PC-9 (cell line): ENCODE measurements at regions not wholly inside any gene's neighbourhood (a gene's known extent, or its start where the extent isn't known, plus 50 kb on each side); places are given as distances from the start of the nearest gene placed in this dataset.

Experiments
- BruUV-seq: library from RNA; stranded (reverse); fragments of 400-500 nt; replicated peaks from 2 replicates; lab custom pipeline; 2021; lab: Mats Ljungman, UMichigan
- CTCF ChIA-PET: fragments of 300-600 bp; sonication (Branson Sonifier 250); formaldehyde crosslinking; loops from one replicate; lab custom pipeline; 2022; ENCODE audit warnings: antibody characterized with exemption; lab: Charles Lee
- POLR2A ChIA-PET: fragments of 300-600 bp; sonication (Branson Sonifier 250); formaldehyde crosslinking; loops from one replicate; lab custom pipeline; 2022; ENCODE audit warnings: antibody characterized with exemption; ENCODE audit not compliant: unreplicated experiment; lab: Charles Lee
- DNase-seq, 2 experiments: peaks; one replicate each; pipeline versions ENCODE4 v3.0.0 to v3.0.0-alpha.2; 2015 to 2022; ENCODE audit warnings: mixed read lengths in 1 of 2
- H2AFZ ChIP-seq: fragments of 200-600 bp; sonication (generic); 2 replicates; pipeline ENCODE4 v1.8.1; 2017; ENCODE audit warnings: antibody characterized with exemption
- H3F3A ChIP-seq: fragments of 200-600 bp; sonication (generic); 2 replicates; pipeline ENCODE4 v1.8.1; 2017; ENCODE audit warnings: antibody characterized with exemption, mild to moderate bottlenecking, low read depth; ENCODE audit not compliant: insufficient read depth
- H3K27ac ChIP-seq: fragments of 200-600 bp; sonication (generic); 2 replicates; pipeline ENCODE4 v1.6.1; 2016; ENCODE audit warnings: mixed run types
- H3K27me3 ChIP-seq: fragments of 200-600 bp; sonication (generic); 2 replicates; pipeline ENCODE4 v1.6.1; 2016; ENCODE audit warnings: low read depth, mixed run types; ENCODE audit not compliant: insufficient read depth
- H3K36me3 ChIP-seq: fragments of 200-600 bp; sonication (generic); 2 replicates; pipeline ENCODE4 v1.6.1; 2016; ENCODE audit warnings: low read depth, mixed run types
- H3K4me1 ChIP-seq: fragments of 200-600 bp; sonication (generic); replicated peaks from 2 replicates; pipeline ENCODE4 v1.6.1; 2016; ENCODE audit warnings: mixed run types; ENCODE audit not compliant: insufficient read depth
- H3K4me2 ChIP-seq: fragments of 200-600 bp; sonication (generic); 2 replicates; pipeline ENCODE4 v1.6.1; 2017; ENCODE audit warnings: mixed run types
- H3K4me3 ChIP-seq: fragments of 200-600 bp; sonication (generic); 2 replicates; pipeline ENCODE4 v1.6.1; 2016; ENCODE audit warnings: mixed run types
- H3K79me2 ChIP-seq: fragments of 200-600 bp; sonication (generic); 2 replicates; pipeline ENCODE4 v1.6.1; 2017; ENCODE audit warnings: low read depth, mixed run types
- H3K9me2 ChIP-seq: fragments of 200-600 bp; sonication (generic); 2 replicates; pipeline ENCODE4 v1.8.1; 2017; ENCODE audit warnings: mild to moderate bottlenecking; ENCODE audit not compliant: insufficient read depth
- H3K9me3 ChIP-seq: fragments of 200-600 bp; sonication (generic); 2 replicates; pipeline ENCODE4 v1.8.1; 2016; ENCODE audit warnings: low read depth; ENCODE audit not compliant: insufficient read depth
- H4K20me1 ChIP-seq: fragments of 200-600 bp; sonication (generic); 2 replicates; pipeline ENCODE4 v1.8.1; 2017; ENCODE audit not compliant: insufficient read depth
- EZH2 ChIP-seq: fragments of 200-600 bp; sonication (generic); IDR thresholded peaks from 2 replicates; pipeline ENCODE4 v1.8.0; 2017; ENCODE audit warnings: antibody characterized with exemption, low read depth
- intact Hi-C: fragments of 100-400 bp; cut with micrococcal nuclease; formaldehyde crosslinking; loops from one replicate; pipeline ENCODE4 v1.10.0; 2022; ENCODE audit not compliant: unreplicated experiment
- TF ChIP-seq, protein P1 (sequence below): fragments of 200-600 bp; sonication (generic); conservative IDR thresholded peaks from 2 replicates; pipeline ENCODE4 v1.6.1; 2017; ENCODE audit warnings: mixed run types, antibody characterized with exemption, mild to moderate bottlenecking, moderate library complexity

- POLR2A ChIA-PET = no interaction called here
- Histone ChIP-seq H2AFZ (no peak overlapping the region), H3K4me2 (no peak overlapping the region), H3F3A (no peaks in the 10 kb centered on the region), H3K27me3 (no peaks in the 10 kb centered on the region), H3K27ac (no peak overlapping the region), H3K4me1 (peaks cover 20% of the 10 kb centered on the region), H4K20me1 (no peaks in the 10 kb centered on the region), H3K9me2 (no peaks in the 10 kb centered on the region), H3K4me3 (no peak overlapping the region), H3K9me3 (no peaks in the 10 kb centered on the region), H3K79me2 (no peaks in the 10 kb centered on the region), H3K36me3 (no peaks in the 10 kb centered on the region)
- no TSS peak for BruUV-seq
- TF ChIP-seq, protein P1, sequence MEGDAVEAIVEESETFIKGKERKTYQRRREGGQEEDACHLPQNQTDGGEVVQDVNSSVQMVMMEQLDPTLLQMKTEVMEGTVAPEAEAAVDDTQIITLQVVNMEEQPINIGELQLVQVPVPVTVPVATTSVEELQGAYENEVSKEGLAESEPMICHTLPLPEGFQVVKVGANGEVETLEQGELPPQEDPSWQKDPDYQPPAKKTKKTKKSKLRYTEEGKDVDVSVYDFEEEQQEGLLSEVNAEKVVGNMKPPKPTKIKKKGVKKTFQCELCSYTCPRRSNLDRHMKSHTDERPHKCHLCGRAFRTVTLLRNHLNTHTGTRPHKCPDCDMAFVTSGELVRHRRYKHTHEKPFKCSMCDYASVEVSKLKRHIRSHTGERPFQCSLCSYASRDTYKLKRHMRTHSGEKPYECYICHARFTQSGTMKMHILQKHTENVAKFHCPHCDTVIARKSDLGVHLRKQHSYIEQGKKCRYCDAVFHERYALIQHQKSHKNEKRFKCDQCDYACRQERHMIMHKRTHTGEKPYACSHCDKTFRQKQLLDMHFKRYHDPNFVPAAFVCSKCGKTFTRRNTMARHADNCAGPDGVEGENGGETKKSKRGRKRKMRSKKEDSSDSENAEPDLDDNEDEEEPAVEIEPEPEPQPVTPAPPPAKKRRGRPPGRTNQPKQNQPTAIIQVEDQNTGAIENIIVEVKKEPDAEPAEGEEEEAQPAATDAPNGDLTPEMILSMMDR = no peak
- TF ChIP-seq EZH2 = no peak
- intact Hi-C loops = loop anchor here (5.0 kb wide), 1 partner anchor 492 kb away; no protein-coding TSS in a partner anchor
- CTCF ChIA-PET = no interaction called here
- no peak for DNase-seq
These were observed 458.8 kb upstream of the ZNF462 start for GRCh38 chr9:106404137-106404536.

GRCh38 chr9:106405871-106406435 lies 457.0 kb upstream of the ZNF462 start:
- Histone ChIP-seq H3F3A (no peaks in the 10 kb centered on the region), H2AFZ (no peak overlapping the region), H3K4me3 (no peak overlapping the region), H3K9me3 (no peaks in the 10 kb centered on the region), H4K20me1 (no peaks in the 10 kb centered on the region), H3K27me3 (no peaks in the 10 kb centered on the region), H3K9me2 (no peaks in the 10 kb centered on the region), H3K27ac (no peak overlapping the region), H3K4me1 (peaks cover 20% of the 10 kb centered on the region), H3K4me2 (no peak overlapping the region), H3K36me3 (no peaks in the 10 kb centered on the region), H3K79me2 (no peaks in the 10 kb centered on the region)
- TF ChIP-seq, protein P1 = no peak
- no peak for TF ChIP-seq EZH2
- POLR2A ChIA-PET = no interaction called here
- no TSS peak for BruUV-seq
- intact Hi-C loops = no loop called here
- CTCF ChIA-PET = no interaction called here
- no peak for DNase-seq

DNA sequence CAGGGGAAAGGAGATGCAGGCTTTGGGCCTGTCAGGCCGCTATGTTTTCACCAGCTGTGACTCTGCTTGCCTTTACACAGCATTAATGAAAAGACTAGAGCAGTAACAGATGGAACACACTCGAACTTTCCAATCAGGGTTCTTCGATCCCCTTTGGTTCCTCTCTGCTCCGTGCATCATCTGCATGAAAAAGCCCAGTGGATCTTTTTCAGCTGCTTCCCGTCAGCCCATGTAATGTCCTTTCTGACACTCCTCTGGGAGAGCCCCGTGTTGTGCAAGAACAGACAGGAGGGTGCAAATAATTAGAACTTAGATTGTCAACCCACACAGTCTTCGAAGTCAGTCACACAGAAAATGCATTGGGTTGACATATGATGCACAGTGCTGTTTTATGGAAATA lies 448.9 kb upstream of the ZNF462 start:
- Histone ChIP-seq H3K36me3 (no peaks in the 10 kb centered on the region), H3K79me2 (no peaks in the 10 kb centered on the region), H3K9me3 (no peaks in the 10 kb centered on the region; the same call in 1 of the 2 replicates), H3K27me3 (no peaks in the 10 kb centered on the region), H3K9me2 (no peaks in the 10 kb centered on the region), H3K27ac (no peak overlapping the region), H3K4me2 (no peak overlapping the region), H4K20me1 (no peaks in the 10 kb centered on the region), H3K4me1 (no peaks in the 10 kb centered on the region), H2AFZ (no peak overlapping the region), H3K4me3 (no peak overlapping the region), H3F3A (no peaks in the 10 kb centered on the region)
- DNase-seq = no peak
- intact Hi-C loops = no loop called here
- ChIA-PET CTCF (no interaction called here), POLR2A (no interaction called here)
- TF ChIP-seq, protein P1 = no peak
- no peak for TF ChIP-seq EZH2
- no TSS peak for BruUV-seq
